Activated naive CD4-positive, alpha-beta T cell treated with anti-CD3 and anti-CD28 coated beads for 36 hours (primary cell): ENCODE measurements at regions not wholly inside any gene's neighbourhood (a gene's known extent, or its start where the extent isn't known, plus 50 kb on each side); places are given as distances from the start of the nearest gene placed in this dataset.
"Not testable (repeated sequence)": the region's sequence is repeated elsewhere in the genome, so short reads cannot be mapped to it uniquely, and the experiment has no call there.

Source experiments
- CTCF ChIA-PET: fragments of 350-600 bp; sonication (Branson Sonifier 250); formaldehyde crosslinking; loops from one replicate; lab custom pipeline; 2021; ENCODE audit warnings: antibody characterized with exemption; lab: Charles Lee
- DNase-seq: peaks from one replicate; pipeline ENCODE4 v3.0.0-alpha.2; 2020
- H3K27ac Mint-ChIP-seq: one replicate; pipeline ENCODE4 v1.8.0; 2021; ENCODE audit warnings: mild to moderate bottlenecking, mixed read lengths
- H3K27me3 Mint-ChIP-seq: one replicate; pipeline ENCODE4 v1.8.0; 2021; ENCODE audit warnings: low read depth, mixed read lengths
- H3K36me3 Mint-ChIP-seq: one replicate; pipeline ENCODE4 v1.8.0; 2021; ENCODE audit warnings: low read depth, mixed read lengths
- H3K4me1 Mint-ChIP-seq: one replicate; pipeline ENCODE4 v1.8.0; 2021; ENCODE audit warnings: low read depth, mixed read lengths
- H3K4me3 Mint-ChIP-seq: one replicate; pipeline ENCODE4 v1.8.0; 2021; ENCODE audit warnings: mild to moderate bottlenecking, moderate library complexity, mixed read lengths
- H3K9me3 Mint-ChIP-seq: one replicate; pipeline ENCODE4 v1.8.0; 2021; ENCODE audit warnings: mixed read lengths
- intact Hi-C: fragments of 100-400 bp; cut with micrococcal nuclease; formaldehyde crosslinking; loops from one replicate; pipeline ENCODE4 v1.15.1; 2023

DNA sequence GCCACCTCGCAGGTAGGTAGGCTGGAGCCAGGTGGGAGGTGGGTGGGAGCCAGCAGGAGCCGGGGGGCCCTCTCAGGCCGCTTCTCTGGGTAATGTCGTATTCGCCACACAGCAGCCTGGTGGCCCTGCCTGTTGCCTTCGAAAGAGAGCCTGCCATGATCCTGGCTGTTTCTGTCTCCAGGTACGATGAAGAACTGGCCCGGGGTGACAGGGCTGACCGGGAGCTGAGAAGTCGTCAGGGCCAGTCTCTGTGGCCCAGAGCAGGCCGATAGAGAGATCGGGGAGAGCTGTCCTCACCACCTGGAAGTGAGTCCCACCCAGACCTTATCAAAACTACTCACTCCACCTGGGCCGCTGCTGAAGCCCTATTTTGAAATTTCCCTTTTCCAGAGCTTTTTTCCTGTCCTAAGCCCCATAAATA lies 123.9 kb upstream of the TPTE start:
- CTCF ChIA-PET, H3K9me3 Mint-ChIP-seq, DNase-seq: not testable (repeated sequence)

GRCh38 chr21:10398692-10399489 lies 122.5 kb upstream of the TPTE start:
- H3K9me3 Mint-ChIP-seq, H3K36me3 Mint-ChIP-seq, H3K27me3 Mint-ChIP-seq, H3K4me3 Mint-ChIP-seq, CTCF ChIA-PET, H3K4me1 Mint-ChIP-seq, H3K27ac Mint-ChIP-seq, intact Hi-C loops, DNase-seq: not testable (repeated sequence)

More for the DNA sequence above, 123.9 kb upstream of the TPTE start:
- H3K36me3 Mint-ChIP-seq, H3K4me1 Mint-ChIP-seq, H3K27ac Mint-ChIP-seq, intact Hi-C loops, H3K27me3 Mint-ChIP-seq, H3K4me3 Mint-ChIP-seq: not testable (repeated sequence)

GRCh38 chr21:10400622-10401361 lies 120.6 kb upstream of the TPTE start:
- DNase-seq, H3K27me3 Mint-ChIP-seq, CTCF ChIA-PET, H3K4me3 Mint-ChIP-seq, H3K27ac Mint-ChIP-seq, H3K36me3 Mint-ChIP-seq, H3K4me1 Mint-ChIP-seq, intact Hi-C loops: not testable (repeated sequence)
- H3K9me3 Mint-ChIP-seq = peaks cover 10% of the 10 kb centered on the region

- CTCF ChIA-PET, H3K4me1 Mint-ChIP-seq, DNase-seq, H3K4me3 Mint-ChIP-seq, H3K27ac Mint-ChIP-seq, H3K36me3 Mint-ChIP-seq, H3K27me3 Mint-ChIP-seq, intact Hi-C loops: not testable (repeated sequence)
- H3K9me3 Mint-ChIP-seq = peaks cover 12% of the 10 kb centered on the region
Observed at GRCh38 chr21:10402461-10402860, 118.9 kb upstream of the TPTE start.

- H3K9me3 Mint-ChIP-seq, H3K27ac Mint-ChIP-seq, CTCF ChIA-PET, intact Hi-C loops, H3K4me1 Mint-ChIP-seq, H3K27me3 Mint-ChIP-seq, H3K36me3 Mint-ChIP-seq, H3K4me3 Mint-ChIP-seq, DNase-seq: not testable (repeated sequence)
Observed at GRCh38 chr21:10405331-10405730, 116.1 kb upstream of the TPTE start.

DNA sequence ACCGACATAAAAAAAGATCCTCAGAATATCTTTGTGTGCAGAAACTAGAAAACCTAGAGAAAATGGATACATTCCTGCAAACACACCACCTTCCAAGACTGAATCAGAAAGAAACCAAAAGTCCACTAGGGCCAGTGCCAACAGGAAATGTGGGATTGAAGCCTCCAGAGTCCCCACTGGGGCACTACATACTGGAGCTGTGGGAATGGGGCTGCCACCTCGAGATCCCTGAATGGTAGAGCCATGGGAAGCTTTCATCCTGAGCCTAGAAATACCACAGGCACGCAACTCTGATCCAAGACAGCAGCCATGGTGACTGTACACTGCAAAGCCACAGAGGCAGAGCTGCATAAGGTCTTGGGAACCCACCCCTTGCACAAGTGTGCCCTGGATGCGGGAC lies 111.6 kb upstream of the TPTE start:
- H3K27me3 Mint-ChIP-seq, DNase-seq, H3K4me1 Mint-ChIP-seq, CTCF ChIA-PET, intact Hi-C loops, H3K9me3 Mint-ChIP-seq, H3K4me3 Mint-ChIP-seq, H3K27ac Mint-ChIP-seq, H3K36me3 Mint-ChIP-seq: not testable (repeated sequence)

DNA sequence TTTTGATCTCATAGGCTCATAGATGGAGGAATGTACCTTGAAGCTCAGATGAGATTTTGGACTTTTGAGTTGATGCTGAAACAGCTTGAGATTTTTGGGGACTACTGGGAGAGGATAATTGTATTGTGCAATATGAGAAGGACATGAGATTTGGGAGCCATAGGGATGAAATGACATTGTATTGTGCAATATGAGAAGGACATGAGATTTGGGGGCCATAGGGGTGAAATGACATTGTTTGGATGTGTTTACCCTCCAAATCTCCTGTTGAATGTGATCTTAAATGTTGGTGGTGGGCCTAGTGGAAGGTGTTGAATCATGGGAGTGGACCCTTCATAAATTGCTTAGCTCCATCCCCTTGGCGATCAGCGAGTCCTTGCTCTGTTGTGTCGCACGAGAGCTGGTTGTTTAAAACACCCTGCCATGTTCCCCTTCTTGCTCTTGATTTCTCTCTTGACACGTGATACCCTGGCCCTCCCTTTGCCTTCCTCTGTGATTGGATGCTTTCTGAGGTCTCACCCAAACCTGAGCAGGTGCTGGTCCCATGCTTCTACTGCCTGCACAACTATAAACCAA lies 110.9 kb upstream of the TPTE start:
- H3K9me3 Mint-ChIP-seq, CTCF ChIA-PET: not testable (repeated sequence)

DNA sequence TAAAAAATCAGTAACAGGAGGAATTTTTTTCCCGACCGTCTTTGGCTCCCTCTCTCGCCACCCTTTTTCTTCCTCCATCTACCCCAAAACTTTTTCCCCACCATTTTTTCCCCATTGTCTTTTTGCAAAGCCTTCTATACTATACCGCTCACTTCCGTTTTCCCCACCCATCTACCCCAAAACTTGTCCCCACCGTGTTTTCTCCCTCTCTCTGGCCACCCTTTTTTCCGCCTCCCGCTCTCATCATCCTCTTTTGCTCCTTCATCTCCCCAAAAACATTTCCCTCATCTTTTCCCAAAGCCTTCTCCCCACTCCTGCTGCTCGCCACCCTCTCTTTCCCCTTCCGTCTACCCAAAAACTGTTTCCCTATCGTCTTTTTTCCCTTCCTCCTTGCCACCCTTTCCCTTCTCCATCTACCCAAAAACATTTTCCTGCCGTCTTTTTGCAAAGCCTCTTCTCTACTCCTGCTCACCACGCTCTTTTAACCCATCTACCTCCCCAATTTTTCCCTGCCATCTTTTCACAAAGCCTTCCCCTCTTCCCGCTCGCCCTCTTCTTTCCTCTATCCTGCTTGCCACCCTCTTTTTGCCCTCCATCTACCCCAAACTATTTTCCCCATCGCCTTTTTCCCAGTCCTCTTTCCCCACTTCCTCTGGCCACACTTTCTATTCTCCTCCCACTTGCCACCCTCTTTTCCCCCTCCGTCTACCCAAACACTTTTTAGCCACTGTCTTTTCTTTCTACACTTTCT lies 109.4 kb upstream of the TPTE start:
- H3K36me3 Mint-ChIP-seq, H3K9me3 Mint-ChIP-seq, H3K27ac Mint-ChIP-seq, CTCF ChIA-PET, H3K4me3 Mint-ChIP-seq, H3K27me3 Mint-ChIP-seq, intact Hi-C loops, DNase-seq, H3K4me1 Mint-ChIP-seq: not testable (repeated sequence)

More for the DNA sequence above, 110.9 kb upstream of the TPTE start:
- H3K36me3 Mint-ChIP-seq, H3K27ac Mint-ChIP-seq, DNase-seq, H3K27me3 Mint-ChIP-seq, intact Hi-C loops, H3K4me3 Mint-ChIP-seq, H3K4me1 Mint-ChIP-seq: not testable (repeated sequence)

GRCh38 chr21:10412928-10413246 lies 108.5 kb upstream of the TPTE start:
- H3K27me3 Mint-ChIP-seq, H3K27ac Mint-ChIP-seq, H3K36me3 Mint-ChIP-seq, CTCF ChIA-PET, H3K4me3 Mint-ChIP-seq, H3K9me3 Mint-ChIP-seq, DNase-seq, H3K4me1 Mint-ChIP-seq, intact Hi-C loops: not testable (repeated sequence)

GRCh38 chr21:10413247-10414120 lies 107.9 kb upstream of the TPTE start:
- H3K27ac Mint-ChIP-seq, H3K4me1 Mint-ChIP-seq, H3K4me3 Mint-ChIP-seq, H3K36me3 Mint-ChIP-seq, DNase-seq, CTCF ChIA-PET, H3K9me3 Mint-ChIP-seq, H3K27me3 Mint-ChIP-seq, intact Hi-C loops: not testable (repeated sequence)

- intact Hi-C loops, DNase-seq, H3K4me3 Mint-ChIP-seq, H3K36me3 Mint-ChIP-seq, H3K27ac Mint-ChIP-seq, H3K4me1 Mint-ChIP-seq, H3K27me3 Mint-ChIP-seq, H3K9me3 Mint-ChIP-seq: not testable (repeated sequence)
- CTCF ChIA-PET = interaction anchor here (1.1 kb wide), 1 partner anchor 11 kb away, joined by 3 read pairs; no protein-coding TSS in a partner anchor
Observed at GRCh38 chr21:10414121-10414924, 107.1 kb upstream of the TPTE start.
